DMS114 treated with DMSO at 0.1 percent for 48 hours (cell line): ENCODE measurements at regions not wholly inside any gene's neighbourhood (a gene's known extent, or its start where the extent isn't known, plus 50 kb on each side); places are given as distances from the start of the nearest gene placed in this dataset.
"Not testable (repeated sequence)": the region's sequence is repeated elsewhere in the genome, so short reads cannot be mapped to it uniquely, and the experiment has no call there.

Experiments
- DNase-seq: peaks from one replicate; lab custom pipeline; 2025; ENCODE audit not compliant: unreplicated experiment; lab: John Stamatoyannopoulos, UW

DNA sequence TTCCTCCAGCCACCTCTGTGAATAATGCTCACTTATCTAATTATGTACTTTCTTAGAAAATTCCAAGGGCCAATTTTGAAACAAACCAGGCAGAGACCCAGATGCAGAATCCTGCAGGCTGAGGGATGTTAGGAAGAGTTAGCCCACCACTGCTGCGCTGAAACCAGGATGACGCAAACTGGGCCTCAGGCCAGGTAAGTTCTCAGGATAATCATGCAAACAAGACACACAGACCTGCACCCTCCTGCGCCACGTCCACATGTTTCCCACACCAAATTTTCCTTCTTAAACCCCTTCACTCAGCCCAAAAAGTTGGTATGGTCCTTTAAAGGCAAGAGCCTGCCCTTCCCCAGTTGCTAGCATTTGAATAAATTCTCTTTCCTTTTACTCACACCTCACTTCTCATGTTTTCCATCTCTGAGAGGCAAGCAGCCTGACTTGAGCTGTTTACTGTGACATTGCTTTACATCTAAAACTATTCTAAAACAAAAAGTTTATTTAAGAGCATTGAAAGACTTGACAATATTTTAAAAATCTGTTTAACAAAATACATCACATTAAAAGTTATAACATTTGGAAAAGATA lies 887.1 kb downstream of the LRRIQ3 start:
- no peak for DNase-seq

DNA sequence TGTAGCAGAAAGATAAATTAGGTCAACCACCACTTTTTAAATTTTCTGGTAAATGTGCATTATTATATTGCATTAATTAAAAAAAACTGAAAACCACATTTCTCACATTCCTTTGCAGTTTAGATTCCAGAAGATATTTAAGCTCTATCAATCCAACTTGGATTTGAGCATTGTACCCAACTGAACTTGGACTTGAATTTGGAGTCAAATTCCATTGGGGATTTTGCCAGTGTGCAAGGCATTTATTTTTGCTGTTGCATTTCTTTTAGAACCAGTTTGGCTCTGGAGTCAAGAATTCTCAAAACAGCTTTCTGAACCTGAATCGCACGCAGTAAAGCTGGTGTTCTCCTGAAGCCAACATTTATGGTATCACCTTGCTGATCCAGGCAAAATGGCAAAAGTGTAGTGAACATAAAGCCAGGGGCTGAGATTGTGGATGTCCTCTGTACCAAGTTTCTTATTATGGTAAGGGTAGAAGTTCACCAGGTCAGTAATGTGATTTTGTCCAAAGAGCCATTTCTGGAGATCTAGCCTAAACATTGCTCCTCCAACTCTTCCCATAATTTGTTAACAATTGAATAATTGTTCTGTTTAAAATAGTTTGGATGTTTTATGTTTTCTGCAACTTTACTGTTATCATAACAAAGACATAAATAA lies 890.9 kb downstream of the LRRIQ3 start:
- DNase-seq: no peak

DNA sequence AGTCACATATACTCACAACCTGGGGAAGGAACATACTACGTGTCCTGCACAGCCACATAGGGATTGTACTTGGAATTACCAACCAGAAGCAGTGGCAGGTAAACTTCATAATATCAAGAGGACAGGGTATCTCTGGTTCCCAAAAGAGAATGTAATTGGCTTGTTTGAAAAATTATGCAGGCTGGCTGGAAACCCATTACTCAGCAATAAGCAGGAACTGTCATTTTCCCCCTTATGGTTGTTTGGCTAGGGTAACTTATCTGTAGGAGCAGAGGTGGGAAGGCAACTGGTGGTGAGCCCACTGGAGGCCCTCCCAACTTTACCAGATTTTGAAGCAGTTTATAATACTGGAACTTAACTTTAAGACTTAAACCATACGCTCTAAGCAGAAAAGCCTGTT lies 924.1 kb downstream of the LRRIQ3 start:
- no peak for DNase-seq

- DNase-seq: not testable (repeated sequence)
Observed at GRCh38 chr1:73245196-73245595, 952.8 kb downstream of the LRRIQ3 start.

- no peak for DNase-seq
Observed at GRCh38 chr1:73218995-73219546, 936.7 kb upstream of the NEGR1 start.

GRCh38 chr1:73205294-73205973 lies 923.1 kb upstream of the NEGR1 start:
- no peak for DNase-seq

DNA sequence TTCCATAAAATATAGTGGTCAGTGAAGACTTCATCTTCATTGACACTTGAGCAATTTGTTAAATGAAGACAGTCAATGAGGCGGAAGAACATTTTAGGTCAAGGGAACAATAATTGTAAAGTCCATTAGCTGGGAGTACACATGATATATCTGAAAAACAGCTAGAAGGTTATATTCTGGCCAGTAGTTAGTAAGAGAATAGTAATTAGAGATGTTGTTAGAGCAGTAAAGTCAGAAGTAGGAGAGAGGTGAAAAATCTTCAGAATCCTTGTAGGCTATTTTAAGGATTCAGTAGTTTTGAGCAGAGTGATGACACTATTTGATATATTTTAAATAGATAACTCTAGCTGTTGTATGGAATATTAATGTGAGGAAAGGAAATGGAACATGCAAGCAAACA lies 915.6 kb upstream of the NEGR1 start:
- DNase-seq: no peak

DNA sequence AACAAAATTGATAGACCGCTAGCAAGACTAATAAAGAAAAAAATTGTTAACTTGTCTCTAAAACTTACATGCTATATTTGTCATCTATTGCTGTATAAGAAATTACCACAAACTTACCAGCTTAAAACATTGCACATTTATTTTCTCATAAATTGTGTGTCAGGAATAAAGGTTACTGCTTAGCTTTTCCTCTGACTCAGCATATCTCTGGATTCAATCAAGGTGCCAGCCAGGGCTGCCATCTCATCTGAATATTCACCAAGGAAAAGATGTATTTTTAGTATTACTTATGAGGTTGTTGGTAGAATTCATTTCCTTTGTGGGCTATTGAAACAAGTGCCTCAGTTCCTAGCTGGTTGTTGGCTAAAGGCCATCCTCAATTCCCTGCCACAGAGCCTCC lies 912.6 kb upstream of the NEGR1 start:
- DNase-seq: no peak

DNA sequence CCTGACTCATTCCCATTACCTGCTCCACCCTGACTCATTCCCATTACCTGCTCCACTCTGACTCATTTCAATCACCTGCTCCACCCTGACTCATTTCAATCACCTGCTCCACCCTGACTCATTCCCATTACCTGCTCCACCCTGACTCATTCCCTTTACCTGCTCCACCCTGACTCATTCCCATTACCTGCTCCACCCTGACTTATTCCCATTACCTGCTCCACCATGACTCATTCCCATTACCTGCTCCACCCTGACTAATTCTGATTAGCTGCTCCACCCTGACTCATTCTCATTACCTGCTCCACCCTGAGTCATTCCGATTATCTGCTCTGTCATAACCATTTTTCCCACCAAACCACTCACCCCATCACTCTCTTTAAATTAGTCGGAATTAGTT lies 901.2 kb upstream of the NEGR1 start:
- not testable (repeated sequence) for DNase-seq

GRCh38 chr1:73181190-73181540 lies 898.8 kb upstream of the NEGR1 start:
- DNase-seq: no peak

GRCh38 chr1:73180397-73181189 lies 898.3 kb upstream of the NEGR1 start:
- no peak for DNase-seq

- no peak for DNase-seq
Observed at GRCh38 chr1:73176902-73177301, 894.6 kb upstream of the NEGR1 start.

- DNase-seq: no peak
Observed at GRCh38 chr1:73167009-73167657, 884.8 kb upstream of the NEGR1 start.

GRCh38 chr1:73162564-73162963 lies 880.2 kb upstream of the NEGR1 start:
- no peak for DNase-seq

- DNase-seq: no peak
Observed at GRCh38 chr1:73161418-73161817, 879.1 kb upstream of the NEGR1 start.

- no peak for DNase-seq
Observed at GRCh38 chr1:73160759-73161158, 878.4 kb upstream of the NEGR1 start.

GRCh38 chr1:73144311-73144710 lies 862.0 kb upstream of the NEGR1 start:
- no peak for DNase-seq

GRCh38 chr1:73136975-73137374 lies 854.6 kb upstream of the NEGR1 start:
- no peak for DNase-seq

DNA sequence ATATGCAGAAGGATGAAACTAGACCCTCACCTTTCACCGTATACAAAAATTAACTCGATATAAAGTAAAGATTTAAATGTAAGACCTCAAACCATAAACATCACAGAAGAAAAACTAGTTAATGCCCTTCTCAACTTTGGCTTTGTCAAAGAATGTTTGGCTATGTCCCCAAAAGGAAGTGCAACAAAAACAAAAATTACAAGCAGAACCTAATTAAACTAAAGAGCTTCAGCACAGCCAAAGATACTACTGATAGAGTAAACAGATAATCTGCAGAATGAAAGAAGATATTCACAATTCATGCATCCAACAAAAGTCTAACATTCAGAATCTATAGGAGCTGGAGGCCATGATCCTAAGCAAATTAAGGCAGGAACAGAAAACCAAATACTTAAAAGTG lies 824.6 kb upstream of the NEGR1 start:
- DNase-seq: no peak

GRCh38 chr1:73105755-73106154 lies 823.4 kb upstream of the NEGR1 start:
- DNase-seq: no peak

DNA sequence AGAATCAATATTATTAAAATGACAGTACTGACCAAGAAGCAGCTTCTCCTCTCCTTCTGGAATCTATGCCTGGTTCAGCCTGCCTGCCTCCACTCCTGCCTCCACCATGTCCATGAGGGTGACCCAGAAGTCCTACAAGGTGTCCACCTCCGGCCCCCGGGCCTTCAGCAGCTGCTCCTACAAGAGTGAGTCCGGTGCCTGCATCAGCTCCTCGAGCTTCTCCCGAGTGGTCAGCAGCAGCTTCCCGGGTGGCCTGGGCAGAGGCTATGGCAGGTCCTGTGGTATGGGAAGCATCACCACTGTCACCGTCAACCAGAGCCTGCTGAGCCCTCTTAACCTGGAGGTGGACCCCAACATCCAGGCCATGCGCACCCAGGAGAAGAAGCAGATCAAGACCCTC lies 822.4 kb upstream of the NEGR1 start:
- DNase-seq: no peak
